Suppressor macrophage treated with lipopolysaccharide for 1 hour (primary cell): ENCODE measurements at regions not wholly inside any gene's neighbourhood (a gene's known extent, or its start where the extent isn't known, plus 50 kb on each side); places are given as distances from the start of the nearest gene placed in this dataset.
A peak's percentile ranks its signal among the peaks of the same experiment; 100 is the strongest.

ENCODE experiments used
- DNase-seq, 3 donors: peaks; one replicate each; pipeline ENCODE4 v3.0.0-alpha.2; 2020 to 2022

DNA sequence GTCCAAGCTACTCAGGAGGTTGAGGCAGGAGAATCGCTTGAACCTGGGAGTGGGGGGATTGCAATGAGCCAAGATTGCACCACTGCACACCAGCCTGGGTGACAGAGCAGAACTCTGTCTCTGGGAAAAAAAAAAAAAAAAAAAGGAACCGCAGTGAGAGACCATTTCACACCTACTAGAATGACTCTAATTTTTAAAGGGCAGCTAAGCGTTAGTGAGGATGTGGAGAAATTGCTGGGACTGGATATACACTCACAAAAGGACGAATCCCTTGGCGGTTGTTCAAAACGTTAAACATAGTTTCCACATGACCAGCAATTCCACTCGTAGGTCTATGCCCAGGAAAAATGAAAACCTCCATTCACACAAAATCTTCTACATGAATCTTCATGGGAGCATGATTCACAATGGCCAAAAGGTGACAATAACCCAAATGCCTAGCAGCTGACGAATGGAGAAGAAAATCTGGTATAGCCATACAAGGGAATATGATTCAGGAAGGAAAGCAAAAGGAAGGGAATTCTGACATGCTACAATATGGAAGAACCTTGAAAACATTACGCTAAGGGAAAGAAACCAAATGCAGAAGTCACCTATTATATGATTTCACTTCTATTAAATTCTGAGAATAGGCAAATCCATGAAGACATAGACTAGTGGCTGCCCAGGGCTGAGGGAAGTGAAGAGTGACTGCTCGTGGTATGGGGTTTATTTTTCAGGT lies 127.0 kb downstream of the CHSY1 start:
- peak; percentile 49 to 75 (median 62) for DNase-seq

DNA sequence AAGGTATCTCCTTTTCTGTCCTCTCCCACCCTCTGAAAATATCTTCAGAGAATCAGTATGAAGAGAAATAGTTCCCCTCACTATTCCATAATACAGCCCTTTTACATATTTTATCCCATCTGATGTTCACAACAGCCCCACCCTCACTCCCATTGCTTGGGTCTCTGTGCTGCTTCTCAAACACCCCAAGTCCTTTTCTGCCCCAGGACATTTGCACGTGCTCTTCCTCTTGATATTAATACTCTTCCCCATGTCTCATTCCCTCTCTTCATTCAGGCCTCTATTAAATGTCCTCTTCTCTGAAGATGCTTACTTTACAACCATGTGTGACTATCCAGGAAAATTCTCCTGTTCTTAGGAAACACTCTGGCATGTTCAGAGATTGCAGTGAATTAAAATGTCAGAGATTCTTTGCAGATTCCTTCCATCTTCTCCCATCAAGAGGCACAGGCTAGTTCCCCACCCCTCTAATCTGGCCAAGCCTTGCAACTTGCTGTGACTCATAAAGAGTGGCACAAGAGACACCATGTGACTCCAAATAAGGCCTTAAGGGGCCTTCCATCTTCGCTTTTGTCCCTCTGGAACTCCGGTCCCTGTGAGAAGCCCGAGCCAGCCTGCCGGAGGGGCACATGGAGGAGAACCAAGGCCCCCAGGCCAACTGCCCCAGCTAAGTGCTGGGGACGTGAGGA lies 128.5 kb downstream of the CHSY1 start:
- DNase-seq = peak; percentile 76 to 78 (median 78)

DNA sequence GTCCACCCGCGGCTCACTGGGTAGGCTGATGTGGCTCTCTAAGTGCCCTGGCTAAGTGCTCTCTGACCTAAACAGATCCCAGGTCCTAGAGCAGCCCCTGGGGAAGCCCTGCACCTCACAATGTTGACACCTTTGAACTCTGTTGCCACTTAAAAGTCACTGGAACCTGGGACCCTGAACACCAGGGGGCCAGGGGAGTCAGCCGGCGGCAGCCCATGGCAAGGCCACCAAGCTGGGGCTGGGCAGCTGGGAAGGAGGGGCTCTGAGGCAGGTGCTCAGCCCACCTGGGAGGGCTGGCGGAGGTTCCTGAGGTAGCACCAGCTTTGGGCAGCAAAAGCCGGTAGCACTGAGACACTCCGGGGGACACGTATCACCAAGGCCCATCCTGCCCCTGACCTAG lies 129.0 kb downstream of the CHSY1 start:
- DNase-seq = no peak

DNA sequence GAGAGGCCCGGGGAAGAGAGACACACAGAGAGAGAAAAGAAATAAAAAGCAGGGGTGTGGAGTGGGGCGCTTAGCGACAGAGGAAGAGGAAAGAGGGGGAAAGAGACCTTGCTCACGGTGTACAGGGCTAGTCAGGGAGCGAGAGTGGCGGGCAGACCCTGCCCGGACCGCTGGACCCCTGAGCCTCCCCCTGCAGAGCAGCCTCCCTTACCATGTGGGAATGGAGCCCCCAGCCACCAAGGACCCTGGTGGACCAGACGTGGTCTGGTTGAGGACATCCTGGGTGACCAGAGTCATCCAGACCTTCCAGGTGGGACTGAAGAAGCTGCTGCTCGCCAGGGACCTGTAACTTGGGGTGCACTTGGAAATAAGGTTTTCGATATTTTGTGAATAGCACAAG lies 129.6 kb downstream of the CHSY1 start:
- DNase-seq = no peak

DNA sequence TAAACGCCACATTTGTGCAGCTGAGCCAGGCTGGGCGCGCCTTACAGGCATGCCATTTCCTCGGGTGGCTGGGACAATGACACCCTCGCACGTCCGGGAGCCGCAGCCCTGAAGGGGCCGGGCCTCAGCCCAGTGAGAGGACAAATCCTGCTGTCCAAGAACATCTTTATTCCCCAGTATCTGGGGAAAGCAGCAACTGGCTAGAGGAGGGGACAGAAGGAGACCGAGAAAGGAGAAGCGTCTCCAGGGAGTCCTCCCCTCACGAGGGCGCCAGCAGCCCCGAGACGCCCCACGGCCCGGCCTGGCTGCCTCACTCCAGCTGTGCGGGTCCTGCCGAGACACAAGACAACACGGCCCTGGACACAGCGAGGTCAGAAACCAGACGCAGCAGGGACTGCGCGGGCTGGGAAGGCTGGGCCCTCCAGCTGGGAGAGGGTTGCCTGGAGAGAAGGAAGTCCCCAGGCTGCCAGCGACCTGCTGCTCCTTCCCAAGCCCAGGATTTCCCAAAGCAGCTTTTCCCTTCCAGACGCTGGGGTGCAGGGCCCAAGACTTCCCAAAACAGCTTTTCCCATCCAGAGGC lies 130.2 kb downstream of the CHSY1 start:
- DNase-seq = peak; percentile 73 to 86 (median 77)

DNA sequence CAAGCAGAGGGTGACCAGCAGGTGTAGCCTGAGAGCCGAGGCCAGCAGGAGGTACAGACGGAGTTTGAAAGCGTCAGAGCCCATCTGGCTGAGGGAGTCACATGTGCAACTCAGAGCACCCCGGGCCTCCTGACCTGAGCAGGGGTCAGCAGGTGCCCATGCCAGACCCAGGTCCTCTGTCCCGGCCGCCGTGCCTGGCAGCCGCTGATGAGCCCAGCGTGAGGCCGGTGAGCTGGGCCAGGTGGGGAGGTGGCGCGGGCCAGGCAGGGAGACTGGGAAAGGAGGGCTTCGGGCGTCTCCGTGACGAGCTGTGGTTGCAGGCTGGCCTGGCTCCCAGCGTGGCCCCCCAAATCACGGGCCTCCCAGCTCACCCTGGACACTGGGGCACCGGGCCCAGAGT lies 130.9 kb downstream of the CHSY1 start:
- DNase-seq = no peak

DNA sequence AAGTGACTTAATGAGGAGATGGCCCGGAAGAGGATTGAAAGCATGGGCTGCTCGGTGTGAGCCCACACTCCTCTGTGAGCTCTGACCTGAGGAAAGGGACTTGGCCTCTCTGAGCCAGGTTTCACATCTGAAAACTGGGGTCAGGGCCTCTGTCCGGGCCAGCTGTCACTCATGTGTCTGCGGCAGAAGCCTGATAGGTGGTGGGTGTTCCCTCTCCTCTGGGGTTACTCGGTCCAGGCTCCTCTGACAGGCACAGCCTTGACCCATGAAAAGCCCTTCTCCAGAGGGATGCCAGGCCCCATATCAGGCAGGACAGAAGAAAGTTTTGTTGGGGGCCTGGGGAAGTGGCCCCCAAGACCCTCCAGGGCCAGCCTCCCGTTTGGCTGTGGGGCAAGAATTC lies 131.4 kb downstream of the CHSY1 start:
- no peak for DNase-seq
